Fibroblast of lung (primary cell): ENCODE measurements at regions not wholly inside any gene's neighbourhood (a gene's known extent, or its start where the extent isn't known, plus 50 kb on each side); places are given as distances from the start of the nearest gene placed in this dataset.
"Not testable (repeated sequence)": the region's sequence is repeated elsewhere in the genome, so short reads cannot be mapped to it uniquely, and the experiment has no call there.

Experiments used
- DNase-seq, 2 donors: peaks; one replicate each; pipeline versions ENCODE4 v3.0.0 to v3.0.0-alpha.2; 2010; ENCODE audit warnings: low read depth in 2 of 2
- H2AFZ ChIP-seq: 2 replicates; pipeline ENCODE4 v1.5.1; 2012; ENCODE audit warnings: low read length, control low read depth, inconsistent platforms
- H3K27ac ChIP-seq: 2 replicates; pipeline ENCODE4 v1.5.1; 2011; ENCODE audit warnings: low read length, control low read depth; ENCODE audit not compliant: insufficient read depth
- H3K27me3 ChIP-seq: 2 replicates; pipeline ENCODE4 v1.5.1; 2011; ENCODE audit warnings: mild to moderate bottlenecking, low read length; ENCODE audit not compliant: control insufficient read depth, insufficient read depth
- H3K36me3 ChIP-seq: 2 replicates; pipeline ENCODE4 v1.5.1; 2011; ENCODE audit warnings: low read length; ENCODE audit not compliant: control insufficient read depth, insufficient read depth
- H3K4me1 ChIP-seq: 2 replicates; pipeline ENCODE4 v1.5.1; 2011; ENCODE audit warnings: low read length; ENCODE audit not compliant: control insufficient read depth, insufficient read depth; ENCODE audit errors: extremely low read depth
- H3K4me2 ChIP-seq: 2 replicates; pipeline ENCODE4 v1.5.1; 2011; ENCODE audit warnings: low read length, control low read depth; ENCODE audit not compliant: insufficient read depth; ENCODE audit errors: extremely low read depth
- H3K4me3 ChIP-seq, 4 experiments: fragments of 200-600 bp in 1 of 4; sonication (generic) in 1 of 4; replicated peaks in 1 of 4; 2 replicates each; pipeline ENCODE4 v1.5.1; 2011 to 2016; ENCODE audit warnings: low read length in 4 of 4, low read depth in 3 of 4, mild to moderate bottlenecking in 3 of 4, control low read depth in 2 of 4, inconsistent platforms in 1 of 4, mixed read lengths in 1 of 4; ENCODE audit not compliant: insufficient read depth in 1 of 4; ENCODE audit errors: control extremely low read depth in 1 of 4
- H3K79me2 ChIP-seq: 2 replicates; pipeline ENCODE4 v1.5.1; 2012; ENCODE audit warnings: mild to moderate bottlenecking, low read length, inconsistent platforms; ENCODE audit not compliant: control insufficient read depth, insufficient read depth
- H3K9ac ChIP-seq: 2 replicates; pipeline ENCODE4 v1.5.1; 2011; ENCODE audit warnings: mild to moderate bottlenecking, low read length, control low read depth; ENCODE audit not compliant: insufficient read depth
- H3K9me3 ChIP-seq: 2 replicates; pipeline ENCODE4 v1.5.1; 2012; ENCODE audit warnings: low read depth, low read length; ENCODE audit not compliant: control insufficient read depth, insufficient read depth
- H4K20me1 ChIP-seq: 2 replicates; pipeline ENCODE4 v1.5.1; 2011; ENCODE audit warnings: low read length; ENCODE audit not compliant: control insufficient read depth, insufficient read depth; ENCODE audit errors: extremely low read depth
- EZH2 ChIP-seq: IDR thresholded peaks from 2 replicates; pipeline ENCODE4 v1.5.1; 2012; ENCODE audit warnings: low read length, control low read depth, mild to moderate bottlenecking; ENCODE audit errors: missing control alignments
- TF ChIP-seq, protein P1 (sequence below), 2 donors: IDR thresholded peaks in 1 of 2; conservative IDR thresholded peaks in 1 of 2; 1 replicate in 1 of 2; 2 replicates in 1 of 2; pipeline ENCODE4 v1.5.1; 2011 to 2012; ENCODE audit warnings: low read length in 2 of 2, control low read depth in 1 of 2, inconsistent platforms in 1 of 2, low read depth in 1 of 2, mild to moderate bottlenecking in 1 of 2

GRCh38 chr6:141388666-141389065 lies 744.1 kb upstream of the GJE1 start:
- Histone ChIP-seq H3K27ac (no peak overlapping the region), H3K4me2 (no peak overlapping the region), H3K36me3 (no peaks in the 10 kb centered on the region), H3K9ac (no peak overlapping the region), H3K9me3 (no peaks in the 10 kb centered on the region), H3K79me2 (no peaks in the 10 kb centered on the region), H3K4me3 (no peak overlapping the region), H3K4me1 (no peaks in the 10 kb centered on the region), H2AFZ (no peak overlapping the region), H3K27me3 (no peaks in the 10 kb centered on the region), H4K20me1 (no peaks in the 10 kb centered on the region)
- no peak for TF ChIP-seq EZH2
- TF ChIP-seq, protein P1, sequence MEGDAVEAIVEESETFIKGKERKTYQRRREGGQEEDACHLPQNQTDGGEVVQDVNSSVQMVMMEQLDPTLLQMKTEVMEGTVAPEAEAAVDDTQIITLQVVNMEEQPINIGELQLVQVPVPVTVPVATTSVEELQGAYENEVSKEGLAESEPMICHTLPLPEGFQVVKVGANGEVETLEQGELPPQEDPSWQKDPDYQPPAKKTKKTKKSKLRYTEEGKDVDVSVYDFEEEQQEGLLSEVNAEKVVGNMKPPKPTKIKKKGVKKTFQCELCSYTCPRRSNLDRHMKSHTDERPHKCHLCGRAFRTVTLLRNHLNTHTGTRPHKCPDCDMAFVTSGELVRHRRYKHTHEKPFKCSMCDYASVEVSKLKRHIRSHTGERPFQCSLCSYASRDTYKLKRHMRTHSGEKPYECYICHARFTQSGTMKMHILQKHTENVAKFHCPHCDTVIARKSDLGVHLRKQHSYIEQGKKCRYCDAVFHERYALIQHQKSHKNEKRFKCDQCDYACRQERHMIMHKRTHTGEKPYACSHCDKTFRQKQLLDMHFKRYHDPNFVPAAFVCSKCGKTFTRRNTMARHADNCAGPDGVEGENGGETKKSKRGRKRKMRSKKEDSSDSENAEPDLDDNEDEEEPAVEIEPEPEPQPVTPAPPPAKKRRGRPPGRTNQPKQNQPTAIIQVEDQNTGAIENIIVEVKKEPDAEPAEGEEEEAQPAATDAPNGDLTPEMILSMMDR (conservative IDR thresholded peaks at IDR 0.05 in 1 of 2, IDR thresholded peaks at IDR 0.05 in 1 of 2; ENCODE audit: low read depth in 1 of 2, low read length in 2 of 2) = no peak
- no peak for DNase-seq

GRCh38 chr6:141370438-141370837 lies 762.3 kb upstream of the GJE1 start:
- no peak for TF ChIP-seq EZH2

GRCh38 chr6:141366796-141367195 lies 765.9 kb upstream of the GJE1 start:
- not testable (repeated sequence) for DNase-seq

More at GRCh38 chr6:141370438-141370837, 762.3 kb upstream of the GJE1 start:
- no peaks in the 10 kb centered on the region for H3K4me1 ChIP-seq
- H3K27ac ChIP-seq = no peak overlapping the region
- H3K9me3 ChIP-seq = no peaks in the 10 kb centered on the region
- no peak overlapping the region for H3K4me2 ChIP-seq
- no peaks in the 10 kb centered on the region for H3K36me3 ChIP-seq
- H3K79me2 ChIP-seq = no peaks in the 10 kb centered on the region
- H4K20me1 ChIP-seq = no peaks in the 10 kb centered on the region
- no peak overlapping the region for H3K4me3 ChIP-seq
- H3K27me3 ChIP-seq = no peaks in the 10 kb centered on the region
- H3K9ac ChIP-seq = no peak overlapping the region
- no peak for DNase-seq
- H2AFZ ChIP-seq = no peak overlapping the region

DNA sequence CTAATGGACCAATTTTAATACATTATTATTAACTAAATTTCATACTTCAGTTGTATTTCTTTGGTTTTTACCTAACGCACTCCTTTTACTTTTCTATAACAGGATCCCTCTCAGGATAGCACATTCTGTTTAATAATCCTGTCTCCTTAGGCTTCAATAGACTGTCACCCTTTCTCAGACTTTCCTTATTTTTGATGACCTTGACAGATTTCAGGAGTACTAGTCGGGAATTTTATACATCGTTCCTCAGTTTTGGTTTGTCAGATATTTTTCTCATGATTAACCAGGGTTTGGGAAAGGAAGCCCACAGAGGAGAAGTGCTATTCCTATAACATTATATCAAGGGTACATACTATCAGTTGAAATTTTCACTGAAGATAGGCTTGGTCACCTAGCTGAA lies 768.0 kb upstream of the GJE1 start:
- Histone ChIP-seq H3K9ac (no peak overlapping the region), H3K4me2 (no peak overlapping the region), H3K4me1 (no peaks in the 10 kb centered on the region), H4K20me1 (no peaks in the 10 kb centered on the region), H3K79me2 (no peaks in the 10 kb centered on the region), H3K4me3 (no peak overlapping the region), H3K36me3 (no peaks in the 10 kb centered on the region), H3K27me3 (no peaks in the 10 kb centered on the region), H3K9me3 (no peaks in the 10 kb centered on the region), H2AFZ (no peak overlapping the region), H3K27ac (no peak overlapping the region)
- TF ChIP-seq, protein P1 (conservative IDR thresholded peaks at IDR 0.05 in 1 of 2, IDR thresholded peaks at IDR 0.05 in 1 of 2; ENCODE audit: low read depth in 1 of 2, low read length in 2 of 2) = no peak
- TF ChIP-seq EZH2 = no peak
- DNase-seq = no peak

More at GRCh38 chr6:141366796-141367195, 765.9 kb upstream of the GJE1 start:
- H3K9me3 ChIP-seq, H3K79me2 ChIP-seq, H3K4me1 ChIP-seq, H3K4me2 ChIP-seq, H2AFZ ChIP-seq, H4K20me1 ChIP-seq, H3K4me3 ChIP-seq, H3K27ac ChIP-seq, H3K36me3 ChIP-seq, H3K9ac ChIP-seq, H3K27me3 ChIP-seq: not testable (repeated sequence)
